HG02763 (cell line): ENCODE measurements at regions not wholly inside any gene's neighbourhood (a gene's known extent, or its start where the extent isn't known, plus 50 kb on each side); places are given as distances from the start of the nearest gene placed in this dataset.
A peak's percentile ranks its signal among the peaks of the same experiment; 100 is the strongest.

ENCODE experiments used
- ATAC-seq: cut with Tn5 transposase; IDR thresholded peaks from one replicate; pipeline ENCODE4 v1.9.1; 2021; ENCODE audit warnings: mild to moderate bottlenecking, moderate library complexity; ENCODE audit not compliant: unreplicated experiment

DNA sequence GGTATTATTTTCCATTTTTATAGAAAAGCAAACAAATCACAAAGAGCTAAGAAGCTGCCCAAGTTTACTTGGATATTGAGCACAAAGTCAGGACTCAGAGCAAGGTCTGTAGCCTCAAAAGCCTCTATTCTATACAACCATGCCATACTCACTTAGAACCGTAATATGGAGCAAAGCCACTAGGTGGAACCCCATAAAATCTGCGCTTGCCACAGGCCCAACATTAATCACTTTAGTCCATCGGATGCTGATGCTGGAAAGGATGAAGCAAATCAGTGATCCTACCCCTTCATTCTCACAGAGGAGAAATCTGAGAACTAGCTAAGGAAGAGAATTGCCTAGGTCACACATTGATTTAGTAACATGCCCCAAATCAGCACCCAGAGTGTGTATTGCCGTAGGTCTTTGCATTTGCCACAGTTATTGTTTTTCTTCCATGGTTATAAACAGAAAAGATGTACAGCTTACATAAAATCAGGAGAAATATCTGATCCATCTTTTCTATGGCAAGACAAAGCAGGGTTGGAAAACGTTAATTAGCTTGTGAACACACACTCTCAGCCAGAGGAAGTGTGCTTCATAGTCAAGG is 56.7 kb upstream of the RAB38 start:
- ATAC-seq: peak; percentile 93

DNA sequence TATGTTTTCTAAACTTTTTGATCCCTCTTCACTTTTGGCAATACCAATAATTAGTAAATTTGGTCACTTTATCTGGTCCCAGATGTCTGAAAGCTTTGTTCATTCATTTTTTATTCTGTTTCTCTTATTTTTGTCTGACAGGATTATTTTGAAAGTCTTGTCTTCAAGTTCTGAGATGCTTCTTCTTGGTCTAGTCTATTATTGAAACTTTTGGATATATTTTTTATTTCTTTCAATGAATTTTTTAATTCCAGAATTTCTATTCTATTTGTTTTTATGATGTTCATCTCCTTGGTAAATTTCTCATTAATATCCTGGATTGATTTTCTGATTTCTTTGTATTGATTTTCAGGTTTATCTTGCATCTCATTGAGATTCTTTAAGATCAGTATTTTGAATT is 54.1 kb upstream of the RAB38 start:
- ATAC-seq: no peak
